ENCODE measurements at regions not wholly inside any gene's neighbourhood (a gene's known extent, or its start where the extent isn't known, plus 50 kb on each side); places are given as distances from the start of the nearest gene placed in this dataset.

- Histone ChIP-seq H3K4me3 (ENCODE audit: extremely low read depth, insufficient read depth, low read length, poor library complexity, severe bottlenecking) (no peak overlapping the region), H3K36me3 (ENCODE audit: control insufficient read depth, insufficient read depth, low read length) (no peaks in the 10 kb centered on the region), H3K27ac (ENCODE audit: low read depth, low read length, severe bottlenecking) (no peak overlapping the region), H3K4me1 (ENCODE audit: control insufficient read depth, insufficient read depth, low read length, poor library complexity, severe bottlenecking) (no peaks in the 10 kb centered on the region), H3K9me3 (ENCODE audit: control insufficient read depth, low read length) (no peaks in the 10 kb centered on the region)
- WGBS, 2 experiments (ENCODE audit: insufficient coverage in 2 of 2) = 78% methylated on average over 1 of the region's 4 CpGs; no CpG with 5 or more reads in 1 of the 2 experiments
Observed at GRCh38 chr3:104764496-104764895, 602.2 kb upstream of the ALCAM start.

DNA sequence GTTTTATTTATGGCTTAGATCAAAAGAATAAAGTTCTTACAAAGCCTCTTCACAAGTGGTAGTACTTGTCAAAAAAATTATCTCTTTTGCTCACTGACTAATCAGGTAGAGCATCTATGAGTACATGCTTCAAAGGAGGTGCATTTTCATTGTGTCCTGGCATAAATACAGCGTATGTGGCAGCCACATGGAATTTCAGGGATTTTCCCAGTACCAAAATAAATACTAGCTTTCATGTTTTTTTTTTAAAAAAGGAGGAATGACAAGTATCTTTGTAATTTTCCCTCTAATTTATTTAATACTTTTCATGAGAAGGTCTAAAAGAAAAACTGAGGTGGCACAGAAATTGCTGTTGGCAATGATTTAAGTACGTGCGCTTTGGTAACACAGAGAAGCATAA is 597.8 kb upstream of the ALCAM start:
- H3K36me3 ChIP-seq (ENCODE audit: control insufficient read depth, insufficient read depth, low read length) = no peaks in the 10 kb centered on the region
- H3K27ac ChIP-seq (ENCODE audit: low read depth, low read length, severe bottlenecking) = no peak overlapping the region
- WGBS, 2 experiments (ENCODE audit: insufficient coverage in 2 of 2) = no CpG with 5 or more reads among the region's 3 CpGs
- no peak overlapping the region for H3K4me3 ChIP-seq (ENCODE audit: extremely low read depth, insufficient read depth, low read length, poor library complexity, severe bottlenecking)
- H3K9me3 ChIP-seq (ENCODE audit: control insufficient read depth, low read length) = no peaks in the 10 kb centered on the region
- no peaks in the 10 kb centered on the region for H3K4me1 ChIP-seq (ENCODE audit: control insufficient read depth, insufficient read depth, low read length, poor library complexity, severe bottlenecking)

DNA sequence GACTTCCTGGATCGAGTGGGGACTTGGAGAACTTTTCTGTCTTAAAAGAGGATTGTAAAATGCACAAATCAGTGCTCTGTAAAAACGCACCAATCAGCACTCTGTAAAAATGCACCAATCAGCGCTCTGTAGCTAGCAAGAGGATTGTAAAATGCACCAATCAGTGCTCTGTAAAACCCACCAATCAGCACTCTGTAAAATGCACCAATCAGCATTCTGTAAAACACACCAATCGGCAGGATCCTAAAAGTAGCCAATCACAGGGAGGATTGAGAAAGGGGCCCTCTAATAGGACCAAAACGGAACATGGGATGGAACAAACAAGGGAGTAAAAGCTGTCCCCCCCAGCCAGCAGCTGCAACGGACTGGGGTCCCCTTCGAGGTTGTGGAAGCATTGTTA is 587.4 kb upstream of the ALCAM start:
- 88 to 94% methylated on average over 5 to 6 of the region's 7 CpGs for WGBS, 2 experiments (ENCODE audit: insufficient coverage in 2 of 2)
- Histone ChIP-seq H3K4me3 (ENCODE audit: extremely low read depth, insufficient read depth, low read length, poor library complexity, severe bottlenecking) (no peak overlapping the region), H3K4me1 (ENCODE audit: control insufficient read depth, insufficient read depth, low read length, poor library complexity, severe bottlenecking) (no peaks in the 10 kb centered on the region)

GRCh38 chr3:104781112-104781511 is 585.6 kb upstream of the ALCAM start:
- H3K27ac ChIP-seq (ENCODE audit: low read depth, low read length, severe bottlenecking) = no peak overlapping the region
- no peaks in the 10 kb centered on the region for H3K9me3 ChIP-seq (ENCODE audit: control insufficient read depth, low read length)
- H3K4me1 ChIP-seq (ENCODE audit: control insufficient read depth, insufficient read depth, low read length, poor library complexity, severe bottlenecking) = no peaks in the 10 kb centered on the region
- H3K4me3 ChIP-seq (ENCODE audit: extremely low read depth, insufficient read depth, low read length, poor library complexity, severe bottlenecking) = no peak overlapping the region
- 80 to 100% methylated on average over 1 to 2 of the region's 2 CpGs for WGBS, 2 experiments (ENCODE audit: insufficient coverage in 2 of 2)
- no peaks in the 10 kb centered on the region for H3K36me3 ChIP-seq (ENCODE audit: control insufficient read depth, insufficient read depth, low read length)

More for the DNA sequence above, 587.4 kb upstream of the ALCAM start:
- H3K9me3 ChIP-seq (ENCODE audit: control insufficient read depth, low read length) = no peaks in the 10 kb centered on the region
- no peaks in the 10 kb centered on the region for H3K36me3 ChIP-seq (ENCODE audit: control insufficient read depth, insufficient read depth, low read length)
- H3K27ac ChIP-seq (ENCODE audit: low read depth, low read length, severe bottlenecking) = no peak overlapping the region

DNA sequence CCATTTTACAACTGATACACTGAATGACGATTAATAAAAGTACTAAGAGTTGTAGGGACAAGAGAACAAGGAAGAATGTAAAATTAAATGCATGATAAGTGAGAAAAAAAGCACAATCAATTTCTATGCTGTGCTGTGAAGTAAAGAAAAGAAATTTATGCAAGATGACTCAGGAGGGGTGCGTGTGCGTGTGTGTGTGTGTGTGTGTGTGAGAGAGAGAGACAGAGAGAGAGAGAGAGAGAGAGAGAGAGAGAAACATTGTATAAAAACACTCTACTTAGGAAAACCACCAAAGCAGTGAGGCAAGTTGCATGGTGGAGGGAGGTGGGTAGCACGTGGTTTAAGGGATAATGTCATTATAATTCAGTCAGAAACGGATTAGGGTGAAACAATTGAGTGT is 580.8 kb upstream of the ALCAM start:
- Histone ChIP-seq H3K27ac (ENCODE audit: low read depth, low read length, severe bottlenecking) (no peak overlapping the region), H3K4me3 (ENCODE audit: extremely low read depth, insufficient read depth, low read length, poor library complexity, severe bottlenecking) (no peak overlapping the region), H3K36me3 (ENCODE audit: control insufficient read depth, insufficient read depth, low read length) (no peaks in the 10 kb centered on the region), H3K4me1 (ENCODE audit: control insufficient read depth, insufficient read depth, low read length, poor library complexity, severe bottlenecking) (no peaks in the 10 kb centered on the region), H3K9me3 (ENCODE audit: control insufficient read depth, low read length) (no peaks in the 10 kb centered on the region)
- 80 to 93% methylated on average over 1 to 2 of the region's 5 CpGs for WGBS, 2 experiments (ENCODE audit: insufficient coverage in 2 of 2)

GRCh38 chr3:104787306-104787705 is 579.4 kb upstream of the ALCAM start:
- no peaks in the 10 kb centered on the region for H3K9me3 ChIP-seq (ENCODE audit: control insufficient read depth, low read length)
- H3K4me3 ChIP-seq (ENCODE audit: extremely low read depth, insufficient read depth, low read length, poor library complexity, severe bottlenecking) = no peak overlapping the region
- H3K27ac ChIP-seq (ENCODE audit: low read depth, low read length, severe bottlenecking) = no peak overlapping the region
- H3K4me1 ChIP-seq (ENCODE audit: control insufficient read depth, insufficient read depth, low read length, poor library complexity, severe bottlenecking) = no peaks in the 10 kb centered on the region
- no peaks in the 10 kb centered on the region for H3K36me3 ChIP-seq (ENCODE audit: control insufficient read depth, insufficient read depth, low read length)

DNA sequence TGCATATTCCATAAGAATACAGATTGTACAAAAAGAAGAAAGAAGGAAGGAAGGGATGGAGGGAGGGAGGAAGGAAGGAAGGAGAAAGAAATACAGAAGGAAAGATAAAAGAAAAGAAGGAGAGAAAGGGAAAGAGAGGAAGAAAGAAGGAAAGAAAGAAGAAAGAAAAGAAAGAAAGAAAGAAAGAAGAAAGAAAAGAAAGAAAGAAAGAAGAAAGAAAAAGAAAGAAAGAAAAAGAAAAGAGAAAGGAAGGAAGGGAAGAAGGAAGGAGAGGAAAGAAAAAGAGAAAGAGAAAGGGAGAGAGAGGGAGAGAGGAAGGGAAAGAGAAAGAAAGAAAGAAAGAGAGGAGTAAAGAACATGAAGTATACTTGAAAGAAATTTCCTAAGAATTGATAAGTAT is 577.9 kb upstream of the ALCAM start:
- no peaks in the 10 kb centered on the region for H3K9me3 ChIP-seq (ENCODE audit: control insufficient read depth, low read length)
- H3K36me3 ChIP-seq (ENCODE audit: control insufficient read depth, insufficient read depth, low read length) = no peaks in the 10 kb centered on the region
- no peak overlapping the region for H3K27ac ChIP-seq (ENCODE audit: low read depth, low read length, severe bottlenecking)
- no peaks in the 10 kb centered on the region for H3K4me1 ChIP-seq (ENCODE audit: control insufficient read depth, insufficient read depth, low read length, poor library complexity, severe bottlenecking)
- H3K4me3 ChIP-seq (ENCODE audit: extremely low read depth, insufficient read depth, low read length, poor library complexity, severe bottlenecking) = no peak overlapping the region

GRCh38 chr3:104791331-104791730 is 575.4 kb upstream of the ALCAM start:
- WGBS, 2 experiments (ENCODE audit: insufficient coverage in 2 of 2) = 56 to 67% methylated on average over 1 of the region's 1 CpG
- H3K4me1 ChIP-seq (ENCODE audit: control insufficient read depth, insufficient read depth, low read length, poor library complexity, severe bottlenecking) = no peaks in the 10 kb centered on the region
- H3K9me3 ChIP-seq (ENCODE audit: control insufficient read depth, low read length) = no peaks in the 10 kb centered on the region
- H3K27ac ChIP-seq (ENCODE audit: low read depth, low read length, severe bottlenecking) = no peak overlapping the region
- no peaks in the 10 kb centered on the region for H3K36me3 ChIP-seq (ENCODE audit: control insufficient read depth, insufficient read depth, low read length)
- H3K4me3 ChIP-seq (ENCODE audit: extremely low read depth, insufficient read depth, low read length, poor library complexity, severe bottlenecking) = no peak overlapping the region

GRCh38 chr3:104796556-104796955 is 570.2 kb upstream of the ALCAM start:
- H3K4me3 ChIP-seq (ENCODE audit: extremely low read depth, insufficient read depth, low read length, poor library complexity, severe bottlenecking) = no peak overlapping the region
- H3K4me1 ChIP-seq (ENCODE audit: control insufficient read depth, insufficient read depth, low read length, poor library complexity, severe bottlenecking) = no peaks in the 10 kb centered on the region
- H3K9me3 ChIP-seq (ENCODE audit: control insufficient read depth, low read length) = no peaks in the 10 kb centered on the region
- 100% methylated on average over 3 of the region's 5 CpGs; no CpG with 5 or more reads in 1 of the 2 experiments for WGBS, 2 experiments (ENCODE audit: insufficient coverage in 2 of 2)
- H3K36me3 ChIP-seq (ENCODE audit: control insufficient read depth, insufficient read depth, low read length) = no peaks in the 10 kb centered on the region
- no peak overlapping the region for H3K27ac ChIP-seq (ENCODE audit: low read depth, low read length, severe bottlenecking)

DNA sequence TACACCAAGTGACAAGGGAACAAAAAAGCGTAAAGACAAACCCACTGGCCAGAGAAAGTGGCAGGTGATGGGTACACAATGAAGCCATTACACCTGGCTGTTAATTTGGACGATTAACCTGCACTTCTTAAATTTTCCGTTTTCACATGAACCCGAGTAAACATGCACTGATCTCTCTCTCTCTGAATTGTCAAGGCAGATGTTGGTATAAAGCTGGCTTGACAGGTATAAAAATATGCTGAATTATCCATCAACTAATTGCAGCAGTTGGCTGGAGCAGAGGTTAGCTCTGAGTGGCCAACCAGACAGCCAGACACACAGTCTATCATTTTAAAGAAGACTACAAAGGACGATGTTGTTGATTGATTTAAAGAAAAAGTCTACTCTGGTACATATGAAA is 561.7 kb upstream of the ALCAM start:
- H3K9me3 ChIP-seq (ENCODE audit: control insufficient read depth, low read length) = no peaks in the 10 kb centered on the region
- no peak overlapping the region for H3K4me3 ChIP-seq (ENCODE audit: extremely low read depth, insufficient read depth, low read length, poor library complexity, severe bottlenecking)
- WGBS, 2 experiments (ENCODE audit: insufficient coverage in 2 of 2) = 73 to 92% methylated on average over 2 of the region's 5 CpGs
- no peak overlapping the region for H3K27ac ChIP-seq (ENCODE audit: low read depth, low read length, severe bottlenecking)
- no peaks in the 10 kb centered on the region for H3K36me3 ChIP-seq (ENCODE audit: control insufficient read depth, insufficient read depth, low read length)
- H3K4me1 ChIP-seq (ENCODE audit: control insufficient read depth, insufficient read depth, low read length, poor library complexity, severe bottlenecking) = no peaks in the 10 kb centered on the region

GRCh38 chr3:104805508-104805907 is 561.2 kb upstream of the ALCAM start:
- Histone ChIP-seq H3K9me3 (ENCODE audit: control insufficient read depth, low read length) (no peaks in the 10 kb centered on the region), H3K27ac (ENCODE audit: low read depth, low read length, severe bottlenecking) (no peak overlapping the region), H3K36me3 (ENCODE audit: control insufficient read depth, insufficient read depth, low read length) (no peaks in the 10 kb centered on the region), H3K4me3 (ENCODE audit: extremely low read depth, insufficient read depth, low read length, poor library complexity, severe bottlenecking) (no peak overlapping the region), H3K4me1 (ENCODE audit: control insufficient read depth, insufficient read depth, low read length, poor library complexity, severe bottlenecking) (no peaks in the 10 kb centered on the region)
- WGBS, 2 experiments (ENCODE audit: insufficient coverage in 2 of 2) = no CpG with 5 or more reads among the region's 5 CpGs

DNA sequence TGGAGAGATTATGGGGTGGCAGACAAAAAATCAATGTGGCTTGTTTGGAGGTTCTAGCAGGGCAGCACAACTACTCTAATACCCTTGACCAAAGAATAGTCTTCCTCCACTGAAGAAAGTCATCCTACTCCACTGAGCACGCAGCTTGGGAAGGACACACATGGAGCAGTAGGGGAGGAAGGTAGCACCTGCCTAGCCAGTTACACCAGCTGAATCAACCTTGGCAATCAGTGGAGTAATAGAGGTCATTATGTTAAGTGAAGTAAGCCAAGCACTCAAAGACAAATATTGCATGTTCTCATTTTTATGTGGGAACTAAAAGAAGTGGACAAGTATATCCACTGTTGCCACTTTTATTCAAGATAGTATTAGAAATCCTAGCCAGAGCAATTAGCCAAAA is 555.8 kb upstream of the ALCAM start:
- Histone ChIP-seq H3K9me3 (ENCODE audit: control insufficient read depth, low read length) (no peaks in the 10 kb centered on the region), H3K27ac (ENCODE audit: low read depth, low read length, severe bottlenecking) (no peak overlapping the region), H3K4me1 (ENCODE audit: control insufficient read depth, insufficient read depth, low read length, poor library complexity, severe bottlenecking) (no peaks in the 10 kb centered on the region), H3K4me3 (ENCODE audit: extremely low read depth, insufficient read depth, low read length, poor library complexity, severe bottlenecking) (no peak overlapping the region), H3K36me3 (ENCODE audit: control insufficient read depth, insufficient read depth, low read length) (no peaks in the 10 kb centered on the region)
- WGBS, 2 experiments (ENCODE audit: insufficient coverage in 2 of 2) = no CpG with 5 or more reads among the region's 1 CpG
